HEK293 (cell line): ENCODE measurements at regions not wholly inside any gene's neighbourhood (a gene's known extent, or its start where the extent isn't known, plus 50 kb on each side); places are given as distances from the start of the nearest gene placed in this dataset.

ENCODE experiments used
- CTCF ChIA-PET: fragments of 350-600 bp; formaldehyde crosslinking; extraction: SDS; loops from one replicate; lab custom pipeline; 2021; ENCODE audit warnings: antibody characterized with exemption; lab: Yijun Ruan, JAX
- POLR2A ChIA-PET: fragments of 300-600 bp; formaldehyde crosslinking; extraction: SDS; loops from one replicate; lab custom pipeline; 2020; ENCODE audit warnings: antibody characterized with exemption, inconsistent platforms; lab: Yijun Ruan, JAX
- H3K27ac ChIP-seq: fragments of 200-500 bp; sonication (Bioruptor generic); 2 replicates; pipeline ENCODE4 v1.5.1; 2014; ENCODE audit warnings: low read depth, low read length, control low read depth, inconsistent platforms; ENCODE audit errors: extremely low read depth
- H3K36me3 ChIP-seq, 2 experiments: fragments of 200-500 bp in 1 of 2; sonication (Bioruptor generic) in 1 of 2; 1 replicate in 1 of 2; 2 replicates in 1 of 2; pipeline ENCODE4 v1.5.1; 2014 to 2017; ENCODE audit warnings: inconsistent platforms in 2 of 2, low read length in 2 of 2; ENCODE audit not compliant: control insufficient read depth in 2 of 2, insufficient read depth in 1 of 2
- H3K4me1 ChIP-seq: fragments of 200-500 bp; sonication (Bioruptor generic); 2 replicates; pipeline ENCODE4 v1.5.1; 2014; ENCODE audit warnings: mild to moderate bottlenecking, low read length, inconsistent platforms; ENCODE audit not compliant: control insufficient read depth, insufficient read depth
- H3K4me3 ChIP-seq: 2 replicates; pipeline ENCODE4 v1.5.1; 2011; ENCODE audit warnings: low read depth, mild to moderate bottlenecking, control low read depth, low read length, moderate library complexity
- H3K9me3 ChIP-seq: fragments of 200-500 bp; sonication (Bioruptor generic); 2 replicates; pipeline ENCODE4 v1.5.1; 2014; ENCODE audit warnings: low read depth, low read length, inconsistent platforms; ENCODE audit not compliant: control insufficient read depth, insufficient read depth
- IKZF3 ChIP-seq: fragments of 450-650 bp; IDR thresholded peaks from 2 replicates; pipeline ENCODE4 v1.5.0; 2018; ENCODE audit warnings: missing biosample characterization, mild to moderate bottlenecking, missing genetic modification characterization, moderate library complexity
- SP3 ChIP-seq: fragments of 450-650 bp; formaldehyde crosslinking; IDR thresholded peaks from 2 replicates; pipeline ENCODE4 v1.5.1; 2016; ENCODE audit warnings: missing biosample characterization, missing genetic modification characterization
- ZBTB20 ChIP-seq: fragments of 450-650 bp; formaldehyde crosslinking; IDR thresholded peaks from 2 replicates; pipeline ENCODE4 v1.5.1; 2016; ENCODE audit warnings: missing biosample characterization, missing genetic modification characterization
- ZBTB21 ChIP-seq: fragments of 450-650 bp; formaldehyde crosslinking; IDR thresholded peaks from 2 replicates; pipeline ENCODE4 v1.5.1; 2017; ENCODE audit warnings: missing biosample characterization, missing genetic modification characterization
- ZFHX2 ChIP-seq: fragments of 450-650 bp; formaldehyde crosslinking; conservative IDR thresholded peaks from 2 replicates; pipeline ENCODE4 v1.5.1; 2016; ENCODE audit warnings: missing biosample characterization, missing genetic modification characterization
- ZNF140 ChIP-seq: fragments of 450-650 bp; formaldehyde crosslinking; IDR thresholded peaks from 2 replicates; pipeline ENCODE4 v1.5.1; 2016; ENCODE audit warnings: missing biosample characterization, missing genetic modification characterization
- ZNF175 ChIP-seq: fragments of 450-650 bp; formaldehyde crosslinking; IDR thresholded peaks from 2 replicates; pipeline ENCODE4 v1.5.1; 2016; ENCODE audit warnings: missing biosample characterization, missing genetic modification characterization
- ZNF211 ChIP-seq: fragments of 450-650 bp; formaldehyde crosslinking; IDR thresholded peaks from 2 replicates; pipeline ENCODE4 v1.5.1; 2016; ENCODE audit warnings: low read depth, missing biosample characterization, missing genetic modification characterization
- ZNF292 ChIP-seq: fragments of 450-650 bp; formaldehyde crosslinking; IDR thresholded peaks from 2 replicates; pipeline ENCODE4 v1.5.1; 2016; ENCODE audit warnings: low read depth, missing biosample characterization, missing genetic modification characterization, borderline replicate concordance
- ZNF354C ChIP-seq: fragments of 450-650 bp; formaldehyde crosslinking; IDR thresholded peaks from 2 replicates; pipeline ENCODE4 v1.5.1; 2016; ENCODE audit warnings: missing biosample characterization, missing genetic modification characterization, low read depth, borderline replicate concordance
- ZNF426 ChIP-seq: fragments of 450-650 bp; formaldehyde crosslinking; IDR thresholded peaks from 2 replicates; pipeline ENCODE4 v1.5.1; 2017; ENCODE audit warnings: missing biosample characterization, missing genetic modification characterization, mild to moderate bottlenecking, inconsistent platforms, moderate library complexity
- ZNF555 ChIP-seq: fragments of 450-650 bp; formaldehyde crosslinking; conservative IDR thresholded peaks from 2 replicates; pipeline ENCODE4 v1.5.1; 2017; ENCODE audit warnings: missing biosample characterization, mild to moderate bottlenecking, missing genetic modification characterization, inconsistent platforms
- ZNF560 ChIP-seq: fragments of 450-650 bp; formaldehyde crosslinking; IDR thresholded peaks from 2 replicates; pipeline ENCODE4 v1.5.1; 2017; ENCODE audit warnings: missing biosample characterization, missing genetic modification characterization, borderline replicate concordance
- ZNF654 ChIP-seq: fragments of 450-650 bp; formaldehyde crosslinking; IDR thresholded peaks from 2 replicates; pipeline ENCODE4 v1.5.1; 2016; ENCODE audit warnings: low read depth, missing biosample characterization, missing genetic modification characterization
- TF ChIP-seq, protein P1 (sequence below): fragments of 450-650 bp; formaldehyde crosslinking; IDR thresholded peaks from 2 replicates; pipeline ENCODE4 v1.5.1; 2017; ENCODE audit warnings: missing biosample characterization, missing genetic modification characterization
- TF ChIP-seq, protein P2 (sequence below): fragments of 450-650 bp; formaldehyde crosslinking; IDR thresholded peaks from 2 replicates; pipeline ENCODE4 v1.5.1; 2017; ENCODE audit warnings: missing biosample characterization, missing genetic modification characterization
- TF ChIP-seq, protein P3 (sequence below): fragments of 450-650 bp; formaldehyde crosslinking; IDR thresholded peaks from 2 replicates; pipeline ENCODE4 v1.5.1; 2016; ENCODE audit warnings: missing biosample characterization, missing genetic modification characterization

DNA sequence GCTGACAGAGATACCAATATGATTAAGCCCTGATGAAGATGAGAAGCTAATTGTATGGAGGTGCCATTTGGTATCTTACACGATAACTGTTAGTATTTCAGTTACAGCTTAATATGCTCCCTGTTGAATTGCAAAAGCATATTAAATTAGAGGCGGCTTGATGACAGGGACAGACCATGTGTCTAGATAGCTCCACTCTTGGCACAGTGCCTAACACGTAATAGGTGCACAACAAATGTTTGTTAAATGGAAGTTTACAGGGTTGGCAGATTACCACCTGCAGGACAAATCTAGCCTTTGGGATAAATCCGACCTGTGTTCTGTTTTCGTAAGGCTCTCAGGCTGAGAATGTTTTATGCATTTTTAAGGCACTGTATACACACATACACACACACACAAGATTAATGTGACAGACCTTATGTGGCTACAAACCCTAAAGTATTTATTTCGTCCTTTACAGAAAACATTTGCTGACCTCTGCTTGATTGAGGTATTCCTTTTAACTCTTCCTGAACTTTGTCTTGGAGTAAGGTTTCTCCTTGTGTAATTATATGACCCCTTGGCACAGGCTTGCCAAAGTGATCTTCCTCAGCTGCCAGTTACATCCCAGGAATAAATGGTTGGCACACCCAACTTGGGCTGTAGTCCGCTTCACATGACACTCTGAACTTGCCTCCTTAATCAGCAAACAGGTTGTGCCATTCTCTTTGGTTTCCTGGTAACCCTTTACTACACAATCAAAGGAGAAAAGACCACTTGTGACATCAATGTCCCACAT lies 348.9 kb downstream of the HRH4 start (continued):
- TF ChIP-seq, protein P1, sequence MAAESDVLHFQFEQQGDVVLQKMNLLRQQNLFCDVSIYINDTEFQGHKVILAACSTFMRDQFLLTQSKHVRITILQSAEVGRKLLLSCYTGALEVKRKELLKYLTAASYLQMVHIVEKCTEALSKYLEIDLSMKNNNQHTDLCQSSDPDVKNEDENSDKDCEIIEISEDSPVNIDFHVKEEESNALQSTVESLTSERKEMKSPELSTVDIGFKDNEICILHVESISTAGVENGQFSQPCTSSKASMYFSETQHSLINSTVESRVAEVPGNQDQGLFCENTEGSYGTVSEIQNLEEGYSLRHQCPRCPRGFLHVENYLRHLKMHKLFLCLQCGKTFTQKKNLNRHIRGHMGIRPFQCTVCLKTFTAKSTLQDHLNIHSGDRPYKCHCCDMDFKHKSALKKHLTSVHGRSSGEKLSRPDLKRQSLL (tag by site-specific recombination), result no peak
- no peak for TF ChIP-seq ZNF140 (tag by site-specific recombination)

DNA sequence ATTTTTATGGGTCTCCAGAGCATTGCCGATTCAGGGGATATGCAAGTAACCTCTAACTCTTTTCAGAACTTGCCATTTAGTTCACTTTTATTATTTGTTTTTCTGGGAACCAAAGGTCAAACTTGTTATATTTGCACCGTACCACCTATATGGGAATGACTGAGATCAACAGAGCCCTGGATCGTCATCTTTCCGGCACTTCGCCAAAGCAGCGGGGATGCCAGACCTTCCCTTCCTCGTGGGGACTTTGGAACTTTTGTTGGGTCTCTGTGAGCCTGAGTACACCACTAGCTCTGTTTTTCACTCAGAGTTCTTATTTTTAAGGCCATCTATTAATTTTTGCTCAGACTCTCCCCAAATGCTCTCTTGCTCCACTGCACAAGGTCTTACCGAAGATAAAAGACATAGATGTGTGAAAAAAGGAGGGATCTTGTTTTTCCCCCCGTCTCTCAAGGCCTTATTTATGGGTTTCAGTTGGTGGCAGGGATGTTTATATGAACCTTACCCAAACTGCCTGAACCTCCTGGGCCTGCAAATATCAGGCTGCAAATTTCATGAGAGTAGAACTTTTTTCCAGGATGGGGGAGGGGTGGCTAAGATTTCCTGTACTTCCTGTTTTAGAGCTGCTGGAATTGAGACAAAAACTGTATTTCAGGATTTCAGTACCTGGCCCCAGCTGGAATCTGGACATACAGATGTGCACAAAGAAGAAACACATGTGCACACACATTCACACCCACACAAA lies 350.3 kb downstream of the HRH4 start:
- TF ChIP-seq SP3 (tag by site-specific recombination) (no peak), ZNF560 (no peak), ZNF292 (tag by site-specific recombination) (no peak), ZBTB21 (no peak), ZNF426 (tag by site-specific recombination) (no peak)
- no peaks in the 10 kb centered on the region for H3K4me1 ChIP-seq
- no peak overlapping the region for H3K4me3 ChIP-seq
- H3K9me3 ChIP-seq, result no peaks in the 10 kb centered on the region
- H3K27ac ChIP-seq, result no peak overlapping the region
- ChIA-PET CTCF (interaction anchor here (0.6 to 0.7 kb wide), 2 partner anchors 289 to 1658 kb away, joined by 3 to 4 read pairs; no protein-coding TSS in a partner anchor), POLR2A (no interaction called here)
- H3K36me3 ChIP-seq, result no peaks in the 10 kb centered on the region

DNA sequence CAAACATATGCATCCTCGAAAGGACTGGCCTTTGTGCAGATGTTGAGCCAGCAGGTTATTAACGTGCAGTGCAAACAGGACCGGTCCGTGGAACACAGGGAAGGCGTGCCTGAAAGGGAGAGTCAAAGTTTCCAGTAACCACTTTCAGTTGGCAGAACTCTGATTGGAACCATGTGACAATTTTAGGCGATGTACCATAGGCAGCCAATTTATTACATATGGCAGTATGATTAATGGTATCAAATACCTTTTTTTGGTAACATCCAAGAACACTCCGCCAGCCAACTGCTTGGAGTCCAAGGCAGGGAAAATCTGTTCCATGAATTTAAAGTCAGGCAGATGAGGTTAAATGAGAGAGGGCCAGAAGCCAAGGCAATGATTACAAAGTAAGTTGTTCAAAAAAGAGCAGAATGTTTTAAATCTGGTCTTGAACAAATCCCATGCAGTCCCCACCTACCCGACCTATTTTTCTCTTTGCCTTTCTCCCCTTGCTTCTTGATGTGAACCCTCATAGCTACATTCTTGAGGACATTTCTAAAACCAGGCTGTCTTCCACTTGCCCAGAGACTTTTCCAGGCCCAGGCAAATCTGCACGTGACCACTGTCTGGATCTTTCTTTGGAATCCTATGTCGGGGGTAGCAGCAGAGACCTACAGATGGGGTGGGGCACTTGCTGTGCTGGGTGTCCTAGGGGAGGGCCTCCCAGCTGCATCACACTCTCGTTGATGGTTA lies 351.7 kb downstream of the HRH4 start:
- no peak for TF ChIP-seq IKZF3 (tag by site-specific recombination)
- no peak for TF ChIP-seq ZNF654 (tag by site-specific recombination)
- no peak for TF ChIP-seq ZNF354C (tag by site-specific recombination)
- TF ChIP-seq, protein P2, sequence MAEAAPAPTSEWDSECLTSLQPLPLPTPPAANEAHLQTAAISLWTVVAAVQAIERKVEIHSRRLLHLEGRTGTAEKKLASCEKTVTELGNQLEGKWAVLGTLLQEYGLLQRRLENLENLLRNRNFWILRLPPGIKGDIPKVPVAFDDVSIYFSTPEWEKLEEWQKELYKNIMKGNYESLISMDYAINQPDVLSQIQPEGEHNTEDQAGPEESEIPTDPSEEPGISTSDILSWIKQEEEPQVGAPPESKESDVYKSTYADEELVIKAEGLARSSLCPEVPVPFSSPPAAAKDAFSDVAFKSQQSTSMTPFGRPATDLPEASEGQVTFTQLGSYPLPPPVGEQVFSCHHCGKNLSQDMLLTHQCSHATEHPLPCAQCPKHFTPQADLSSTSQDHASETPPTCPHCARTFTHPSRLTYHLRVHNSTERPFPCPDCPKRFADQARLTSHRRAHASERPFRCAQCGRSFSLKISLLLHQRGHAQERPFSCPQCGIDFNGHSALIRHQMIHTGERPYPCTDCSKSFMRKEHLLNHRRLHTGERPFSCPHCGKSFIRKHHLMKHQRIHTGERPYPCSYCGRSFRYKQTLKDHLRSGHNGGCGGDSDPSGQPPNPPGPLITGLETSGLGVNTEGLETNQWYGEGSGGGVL (tag by site-specific recombination), result no peak
- TF ChIP-seq, all 188 proteins: peak for 0
- ChIA-PET CTCF (no interaction called here), POLR2A (no interaction called here)
- H3K36me3 ChIP-seq, result no peaks in the 10 kb centered on the region
- H3K9me3 ChIP-seq, result no peaks in the 10 kb centered on the region
- no peaks in the 10 kb centered on the region for H3K4me1 ChIP-seq
- no peak overlapping the region for H3K27ac ChIP-seq
- H3K4me3 ChIP-seq, result no peak overlapping the region

DNA sequence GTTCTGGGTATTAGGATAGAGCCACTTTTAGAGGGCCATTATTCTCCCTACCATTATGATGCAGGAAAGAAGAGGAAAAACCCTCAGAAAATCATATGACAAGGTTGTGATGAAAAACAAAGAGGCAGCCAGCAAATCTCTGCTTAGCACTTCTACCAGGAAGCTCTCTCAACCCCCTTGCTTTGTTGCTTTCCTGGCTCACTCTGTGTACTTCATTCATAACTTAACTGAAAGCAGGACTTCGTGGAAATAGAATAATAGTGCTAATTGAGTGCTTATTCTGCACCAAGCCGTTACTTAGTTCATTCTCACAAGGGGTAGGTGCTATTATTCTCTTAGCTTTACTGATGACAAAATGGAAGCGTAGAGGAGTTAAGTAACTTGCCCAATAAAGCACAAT lies 354.1 kb downstream of the HRH4 start:
- H3K4me3 ChIP-seq, result no peak overlapping the region
- no peaks in the 10 kb centered on the region for H3K36me3 ChIP-seq
- no peaks in the 10 kb centered on the region for H3K9me3 ChIP-seq
- ChIA-PET POLR2A (no interaction called here), CTCF (no interaction called here)
- H3K27ac ChIP-seq, result no peak overlapping the region
- H3K4me1 ChIP-seq, result no peaks in the 10 kb centered on the region
- TF ChIP-seq ZNF211 (tag by site-specific recombination), result no peak
- TF ChIP-seq ZNF555 (tag by site-specific recombination), result no peak
- no peak for TF ChIP-seq ZNF175 (tag by site-specific recombination)
- TF ChIP-seq, protein P3, sequence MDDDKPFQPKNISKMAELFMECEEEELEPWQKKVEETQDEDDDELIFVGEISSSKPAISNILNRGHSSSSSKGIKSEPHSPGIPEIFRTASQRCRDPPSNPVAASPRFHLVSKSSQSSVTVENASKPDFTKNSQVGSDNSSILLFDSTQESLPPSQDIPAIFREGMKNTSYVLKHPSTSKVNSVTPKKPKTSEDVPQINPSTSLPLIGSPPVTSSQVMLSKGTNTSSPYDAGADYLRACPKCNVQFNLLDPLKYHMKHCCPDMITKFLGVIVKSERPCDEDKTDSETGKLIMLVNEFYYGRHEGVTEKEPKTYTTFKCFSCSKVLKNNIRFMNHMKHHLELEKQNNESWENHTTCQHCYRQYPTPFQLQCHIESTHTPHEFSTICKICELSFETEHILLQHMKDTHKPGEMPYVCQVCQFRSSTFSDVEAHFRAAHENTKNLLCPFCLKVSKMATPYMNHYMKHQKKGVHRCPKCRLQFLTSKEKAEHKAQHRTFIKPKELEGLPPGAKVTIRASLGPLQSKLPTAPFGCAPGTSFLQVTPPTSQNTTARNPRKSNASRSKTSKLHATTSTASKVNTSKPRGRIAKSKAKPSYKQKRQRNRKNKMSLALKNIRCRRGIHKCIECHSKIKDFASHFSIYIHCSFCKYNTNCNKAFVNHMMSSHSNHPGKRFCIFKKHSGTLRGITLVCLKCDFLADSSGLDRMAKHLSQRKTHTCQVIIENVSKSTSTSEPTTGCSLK, result no peak
- TF ChIP-seq ZNF292 (tag by site-specific recombination), result no peak
- no peak for TF ChIP-seq ZBTB20 (tag by site-specific recombination)
- no peak for TF ChIP-seq ZFHX2 (tag by site-specific recombination)
